NOMO-1 (cell line): ENCODE measurements at regions not wholly inside any gene's neighbourhood (a gene's known extent, or its start where the extent isn't known, plus 50 kb on each side); places are given as distances from the start of the nearest gene placed in this dataset.

Source experiments
- DNase-seq, 2 experiments: peaks; one replicate each; lab custom pipeline; 2025; ENCODE audit not compliant: unreplicated experiment in 2 of 2; lab: John Stamatoyannopoulos, UW

DNA sequence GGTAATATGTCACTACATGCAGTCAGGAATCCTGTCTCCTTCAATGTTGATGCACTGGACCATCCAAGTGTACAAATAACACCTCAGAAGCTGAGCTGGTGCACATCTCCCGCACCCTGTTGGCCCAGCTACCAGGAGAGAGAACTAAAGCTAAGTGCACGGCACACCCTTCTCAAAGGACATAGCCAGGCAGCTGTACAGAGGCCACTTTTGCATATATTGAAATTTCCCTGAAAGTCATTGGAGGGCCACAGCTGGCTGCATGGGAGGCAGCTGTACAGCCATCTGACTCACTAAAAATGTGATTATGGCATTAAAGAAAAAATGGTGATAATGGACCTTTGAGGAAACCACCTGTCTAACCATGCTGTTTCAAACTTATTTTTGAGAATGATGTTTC is 441.7 kb downstream of the CBLN2 start:
- no peak for DNase-seq

GRCh38 chr18:72100465-72101004 is 443.6 kb downstream of the CBLN2 start:
- no peak for DNase-seq

- no peak for DNase-seq
These were observed 452.8 kb downstream of the CBLN2 start for GRCh38 chr18:72091369-72091768.

GRCh38 chr18:72089432-72089831 is 454.7 kb downstream of the CBLN2 start:
- DNase-seq = no peak

DNA sequence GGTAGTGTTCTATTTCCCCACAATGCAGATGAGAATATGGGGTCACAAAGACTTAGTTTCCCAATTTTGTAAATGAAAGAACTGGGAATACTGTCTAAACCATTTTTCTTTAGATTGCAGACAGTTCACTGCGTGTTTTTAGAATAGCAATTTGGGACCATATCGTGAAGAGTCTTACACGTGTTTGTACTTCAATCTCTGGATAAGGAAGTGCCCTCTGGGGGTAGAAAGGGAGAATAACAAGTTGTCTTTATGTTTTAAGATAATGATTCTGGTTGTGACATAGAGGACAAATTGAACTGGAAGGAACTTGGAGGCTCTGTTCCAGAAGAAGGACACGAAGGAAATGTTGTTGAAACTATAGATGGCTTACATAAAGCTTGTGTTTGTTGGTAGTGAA is 457.7 kb downstream of the CBLN2 start:
- peak in 1 of 2 experiments; percentile 38 for DNase-seq

DNA sequence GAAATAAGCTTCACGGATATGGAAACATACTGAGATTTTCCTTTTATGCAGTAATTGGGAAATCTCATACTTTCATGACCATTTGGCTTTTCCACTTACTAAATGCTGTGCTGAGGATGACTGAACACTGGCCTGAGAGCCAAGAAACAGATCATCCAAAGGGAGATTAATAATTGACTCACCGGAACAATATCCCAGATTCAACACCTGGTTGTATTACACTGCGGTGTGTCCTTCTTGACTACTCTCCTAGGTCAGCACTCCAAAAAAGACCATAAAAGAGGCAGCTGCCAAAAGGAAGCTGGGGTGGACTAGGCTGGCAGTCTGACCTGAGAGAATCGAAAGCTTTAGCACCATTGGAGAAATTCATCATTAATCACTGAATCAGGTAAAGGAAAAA is 469.1 kb downstream of the CBLN2 start:
- DNase-seq = no peak

GRCh38 chr18:72063001-72063400 is 481.1 kb downstream of the CBLN2 start:
- no peak for DNase-seq

DNA sequence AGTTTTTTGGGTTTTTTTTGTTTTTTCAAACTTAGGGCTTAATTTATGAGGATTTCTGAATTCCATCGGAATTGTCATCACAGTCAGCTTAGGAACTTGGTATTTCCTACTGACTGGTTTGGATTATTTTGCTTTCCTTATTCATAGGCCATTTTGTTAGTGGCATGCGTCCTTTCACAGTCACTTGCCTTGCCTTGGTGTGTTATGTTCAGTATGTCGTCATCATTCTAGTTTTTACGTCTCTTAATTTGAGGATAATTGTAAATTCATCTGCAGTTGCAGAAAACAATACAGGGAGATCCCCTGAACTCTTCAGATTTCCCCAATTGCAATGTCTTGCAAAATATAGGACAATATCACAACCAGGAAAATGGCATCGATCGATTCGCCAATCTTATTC is 485.3 kb downstream of the CBLN2 start:
- no peak for DNase-seq

GRCh38 chr18:72056171-72056570 is 488.0 kb downstream of the CBLN2 start:
- no peak for DNase-seq

DNA sequence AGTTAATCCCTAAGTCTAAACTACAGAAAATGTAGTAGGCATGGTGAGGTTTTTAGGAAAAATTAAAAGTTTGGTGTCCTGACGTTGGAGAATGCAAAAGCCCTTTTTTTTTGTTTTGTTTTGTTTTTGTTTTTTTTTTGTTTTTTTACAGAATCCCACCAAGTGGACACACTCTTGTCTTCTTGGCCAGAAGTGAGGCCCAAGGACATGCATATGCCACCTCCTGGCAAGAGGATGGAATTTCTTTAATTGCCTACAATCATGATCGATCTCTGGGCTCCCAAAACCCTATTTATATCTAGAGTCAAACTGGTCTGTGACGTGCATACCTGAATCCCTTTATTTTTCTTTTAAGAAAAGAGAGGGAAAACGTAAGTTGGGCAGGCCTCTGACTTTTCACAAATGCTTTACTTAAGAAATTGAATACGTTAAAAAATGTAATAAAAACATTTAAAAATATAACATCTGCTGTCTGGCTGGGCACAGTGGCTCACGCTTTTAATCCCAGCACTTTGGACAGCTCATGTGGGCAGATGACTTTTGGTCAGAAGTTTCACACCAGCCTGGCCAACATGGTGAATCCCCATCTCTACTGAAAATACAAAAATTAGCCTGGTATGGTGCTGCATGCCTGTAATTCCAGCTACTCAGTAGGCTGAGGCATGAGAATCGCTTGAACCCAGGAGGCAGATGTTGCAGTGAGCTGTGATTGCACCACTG is 502.7 kb downstream of the CBLN2 start:
- no peak for DNase-seq

DNA sequence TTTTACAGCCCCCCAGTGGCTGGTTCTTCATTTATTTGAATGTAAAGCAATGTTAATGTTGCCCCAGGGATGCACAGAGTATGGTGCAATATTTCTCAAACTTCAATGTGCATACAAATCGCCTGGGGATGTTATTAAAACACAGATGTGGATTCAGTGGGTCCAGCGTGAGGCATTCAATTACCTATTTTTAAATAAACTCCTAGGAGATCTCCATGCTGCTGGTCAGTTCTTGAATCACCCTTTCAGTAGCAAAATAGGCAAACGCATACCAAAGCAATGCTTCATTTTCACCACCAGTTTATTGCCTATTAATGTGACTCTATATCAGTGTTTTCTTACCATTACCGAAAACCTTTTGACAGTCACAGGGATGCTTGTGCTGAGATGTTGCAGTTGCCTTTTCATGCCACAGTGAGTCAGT is 530.7 kb downstream of the CBLN2 start:
- DNase-seq = no peak

DNA sequence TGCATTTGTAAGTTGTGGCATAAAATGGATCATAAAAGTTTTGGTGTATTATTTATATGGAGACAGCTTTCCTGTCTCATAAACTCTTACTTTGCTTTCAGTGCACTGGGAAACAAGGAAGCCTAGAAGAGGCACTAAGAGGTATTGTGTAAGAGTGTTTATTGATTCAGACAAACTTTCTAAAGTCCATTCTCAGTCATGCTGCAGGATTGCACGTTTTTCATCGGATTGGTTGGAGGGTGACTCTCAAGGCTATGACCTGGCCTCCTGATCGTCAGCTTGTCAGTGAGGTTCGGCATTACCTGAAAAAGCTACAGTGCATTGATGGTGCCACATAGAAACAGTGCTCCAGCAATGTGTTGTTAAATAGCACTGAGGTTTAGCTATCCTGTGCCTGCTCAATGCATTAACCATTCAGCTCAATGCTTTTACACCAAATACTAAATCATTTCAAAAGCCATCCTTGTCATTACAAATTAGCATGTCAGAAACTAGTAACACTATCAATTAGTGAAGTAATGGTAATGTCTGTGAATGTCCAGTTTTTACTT is 545.5 kb downstream of the CBLN2 start:
- no peak for DNase-seq

GRCh38 chr18:71995904-71996465 is 548.2 kb downstream of the CBLN2 start:
- no peak for DNase-seq

DNA sequence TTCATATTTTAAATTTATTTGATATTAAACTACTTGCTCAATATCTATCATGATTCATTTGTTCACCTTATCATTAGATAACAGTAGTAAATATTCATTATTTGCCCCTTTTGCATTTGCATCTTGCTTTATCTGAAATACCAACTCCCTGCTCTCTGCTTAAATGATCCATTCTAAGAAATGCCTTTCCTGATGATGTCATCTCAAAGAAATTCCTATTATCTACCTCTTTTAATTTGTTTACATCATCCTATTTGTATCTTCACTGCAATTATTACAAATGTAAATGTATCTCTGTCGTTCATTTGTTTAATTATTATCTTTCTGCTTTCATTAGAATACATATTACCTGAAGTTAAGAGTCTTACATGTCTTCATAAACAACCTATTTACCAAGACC is 549.9 kb downstream of the CBLN2 start:
- no peak for DNase-seq

GRCh38 chr18:71989616-71990015 is 554.5 kb downstream of the CBLN2 start:
- DNase-seq = no peak

- DNase-seq = no peak
These were observed 557.6 kb downstream of the CBLN2 start for GRCh38 chr18:71986351-71987050.

DNA sequence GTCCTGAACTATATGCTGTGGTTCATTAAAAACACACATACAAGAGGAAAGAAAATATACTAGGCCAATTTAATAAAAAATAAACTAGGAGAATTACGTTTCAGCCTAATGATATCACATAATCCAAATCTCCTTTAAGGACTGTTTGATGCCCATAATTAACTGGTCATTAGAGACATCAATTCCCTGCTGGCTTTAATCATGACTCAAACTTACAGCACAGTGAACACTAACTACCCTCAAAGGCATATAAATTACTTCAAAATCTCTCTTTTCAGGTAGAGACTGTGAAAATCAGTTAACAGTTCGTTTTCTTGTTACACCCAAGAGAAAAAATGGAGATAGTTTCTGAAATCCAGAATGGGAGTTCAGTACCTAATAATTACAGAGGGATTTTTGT is 567.4 kb downstream of the CBLN2 start:
- DNase-seq = no peak

DNA sequence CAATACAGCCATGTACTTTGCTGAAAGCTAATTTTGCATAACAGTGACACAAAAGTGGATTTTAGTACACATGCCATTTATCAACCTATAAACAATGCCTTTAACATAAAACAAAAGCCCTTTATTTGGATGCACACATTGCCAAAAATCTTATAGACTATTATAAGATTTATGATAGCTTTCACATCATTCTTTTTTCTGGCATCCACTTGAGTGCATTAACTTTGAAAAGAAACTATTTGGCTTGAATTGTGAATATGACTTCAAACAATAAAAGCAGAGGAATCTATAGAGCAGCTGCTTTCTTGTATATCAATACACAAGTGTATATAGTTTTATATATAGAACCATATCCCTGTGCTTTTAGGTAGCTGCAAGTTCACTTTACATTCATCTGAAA is 577.4 kb downstream of the CBLN2 start:
- no peak for DNase-seq

- DNase-seq = no peak
These were observed 585.5 kb downstream of the CBLN2 start for GRCh38 chr18:71958605-71959004.

DNA sequence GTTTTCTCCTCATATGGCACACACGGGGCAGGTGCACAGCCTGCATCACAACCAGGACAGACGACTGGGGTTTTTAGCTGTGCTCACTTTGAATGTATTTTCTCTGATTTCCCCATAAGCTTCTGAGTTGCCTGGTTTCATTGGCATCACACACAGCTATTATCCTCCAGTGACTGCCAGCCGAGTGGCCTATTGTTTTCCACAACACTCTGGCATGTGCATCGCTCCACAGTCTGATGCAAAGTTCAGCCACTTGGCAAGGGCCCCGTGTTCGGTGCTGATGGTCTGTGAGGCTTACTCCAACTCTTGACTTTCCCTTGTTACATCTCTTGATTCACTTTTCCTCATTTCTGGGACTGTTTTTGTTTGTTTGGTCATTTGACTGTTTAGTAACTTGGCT is 593.1 kb downstream of the CBLN2 start:
- DNase-seq = no peak

- no peak for DNase-seq
These were observed 601.7 kb downstream of the CBLN2 start for GRCh38 chr18:71942433-71942832.

GRCh38 chr18:71939483-71939882 is 604.7 kb downstream of the CBLN2 start:
- DNase-seq = no peak
